HG02840 (cell line): ENCODE measurements at regions not wholly inside any gene's neighbourhood (a gene's known extent, or its start where the extent isn't known, plus 50 kb on each side); places are given as distances from the start of the nearest gene placed in this dataset.

Experiments used
- ATAC-seq: cut with Tn5 transposase; IDR thresholded peaks from one replicate; pipeline ENCODE4 v1.9.1; 2021; ENCODE audit warnings: mild to moderate bottlenecking, moderate library complexity, moderate number of reproducible peaks; ENCODE audit not compliant: unreplicated experiment, low FRiP score

DNA sequence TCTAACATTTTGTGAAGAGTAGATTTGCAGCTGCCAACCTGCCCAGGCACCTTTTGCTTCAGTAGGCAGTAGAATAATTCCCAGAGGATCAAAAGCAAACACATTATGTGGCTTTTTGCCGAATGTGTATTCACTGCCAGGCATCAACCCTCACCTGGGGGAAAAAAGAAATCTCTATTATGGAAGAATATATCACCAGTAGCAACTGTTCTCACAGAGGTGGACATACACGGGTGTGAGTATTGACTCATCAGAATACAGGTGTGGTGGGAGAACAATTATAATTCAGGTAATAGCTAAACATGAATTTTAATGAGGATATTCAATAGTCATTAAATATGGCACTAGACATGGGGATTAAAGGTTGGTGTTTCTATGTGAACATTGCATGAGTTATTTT lies 910.7 kb downstream of the TFAP2A start:
- no peak for ATAC-seq

DNA sequence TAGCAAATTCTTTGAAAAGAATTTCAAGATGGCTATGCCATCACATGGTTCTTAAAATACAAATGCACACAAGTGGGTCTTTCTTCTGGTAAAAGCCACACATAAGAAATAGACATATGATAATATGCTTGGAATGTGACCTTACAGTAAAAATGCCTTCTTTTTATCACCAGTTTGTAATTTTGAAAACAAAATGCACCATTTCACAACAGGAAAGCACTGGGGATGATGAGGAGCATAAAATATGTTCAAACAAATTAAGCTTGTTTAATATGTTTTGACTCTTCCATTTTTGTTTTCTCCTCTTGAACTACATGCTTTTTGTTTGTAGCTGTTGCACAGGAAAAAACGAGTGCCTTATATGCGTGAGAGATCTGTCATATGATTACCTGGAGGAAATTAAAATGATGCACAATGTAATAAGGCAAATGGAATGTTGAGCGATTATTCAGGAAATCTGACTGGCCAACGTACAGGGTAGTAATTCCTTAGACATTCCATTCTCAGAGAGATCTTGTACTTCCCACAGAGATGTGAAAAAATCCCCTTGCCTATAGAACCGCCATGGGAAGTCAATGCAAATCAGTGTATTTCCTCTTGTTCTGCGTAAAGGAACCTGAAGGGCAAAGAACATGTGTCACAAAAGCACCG lies 911.6 kb downstream of the TFAP2A start:
- no peak for ATAC-seq

GRCh38 chr6:9499709-9500108 lies 915.2 kb downstream of the TFAP2A start:
- no peak for ATAC-seq

GRCh38 chr6:9496837-9497236 lies 918.0 kb downstream of the TFAP2A start:
- no peak for ATAC-seq

DNA sequence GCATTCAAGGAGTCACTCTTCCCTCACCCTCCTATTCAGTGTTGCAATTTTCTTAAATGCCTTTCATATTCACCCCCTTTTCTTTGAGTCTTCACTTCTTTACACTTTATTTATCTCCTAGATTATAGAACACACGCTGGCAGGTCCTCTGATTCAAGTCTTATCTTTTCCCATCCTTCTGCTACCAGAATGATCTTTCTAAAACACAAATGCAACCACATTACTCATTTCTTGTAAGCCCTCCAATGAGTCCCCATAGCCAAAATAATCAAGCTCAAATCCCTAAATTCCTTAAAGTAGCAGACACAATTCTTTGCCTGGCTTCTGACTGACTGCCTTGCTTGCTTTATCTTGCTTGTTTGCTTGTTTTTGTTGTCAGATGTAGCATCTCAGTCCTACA lies 920.0 kb downstream of the TFAP2A start:
- ATAC-seq = no peak

GRCh38 chr6:9492790-9493189 lies 922.1 kb downstream of the TFAP2A start:
- ATAC-seq = no peak

GRCh38 chr6:9487128-9487527 lies 927.7 kb downstream of the TFAP2A start:
- no peak for ATAC-seq

DNA sequence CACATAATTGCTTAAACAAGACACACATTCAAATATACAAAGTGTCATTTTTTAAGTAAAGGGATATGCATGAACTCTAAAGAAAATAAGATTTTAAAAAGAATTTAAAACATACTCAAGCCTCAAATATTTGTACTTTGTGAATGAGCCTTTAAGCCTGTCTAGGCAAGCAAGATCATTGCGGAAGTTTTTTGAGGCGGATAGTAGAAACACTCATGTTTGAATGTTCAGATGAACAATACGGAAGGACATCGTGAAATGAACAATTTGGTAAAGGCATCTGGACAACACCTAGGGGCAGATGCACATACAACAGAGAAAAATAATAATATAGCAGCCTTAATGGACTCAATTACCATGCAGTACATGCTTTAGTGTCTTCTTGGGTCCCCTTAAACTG lies 928.9 kb downstream of the TFAP2A start:
- no peak for ATAC-seq

GRCh38 chr6:9484686-9485085 lies 930.2 kb downstream of the TFAP2A start:
- no peak for ATAC-seq

GRCh38 chr6:9484091-9484490 lies 930.8 kb downstream of the TFAP2A start:
- ATAC-seq = no peak

DNA sequence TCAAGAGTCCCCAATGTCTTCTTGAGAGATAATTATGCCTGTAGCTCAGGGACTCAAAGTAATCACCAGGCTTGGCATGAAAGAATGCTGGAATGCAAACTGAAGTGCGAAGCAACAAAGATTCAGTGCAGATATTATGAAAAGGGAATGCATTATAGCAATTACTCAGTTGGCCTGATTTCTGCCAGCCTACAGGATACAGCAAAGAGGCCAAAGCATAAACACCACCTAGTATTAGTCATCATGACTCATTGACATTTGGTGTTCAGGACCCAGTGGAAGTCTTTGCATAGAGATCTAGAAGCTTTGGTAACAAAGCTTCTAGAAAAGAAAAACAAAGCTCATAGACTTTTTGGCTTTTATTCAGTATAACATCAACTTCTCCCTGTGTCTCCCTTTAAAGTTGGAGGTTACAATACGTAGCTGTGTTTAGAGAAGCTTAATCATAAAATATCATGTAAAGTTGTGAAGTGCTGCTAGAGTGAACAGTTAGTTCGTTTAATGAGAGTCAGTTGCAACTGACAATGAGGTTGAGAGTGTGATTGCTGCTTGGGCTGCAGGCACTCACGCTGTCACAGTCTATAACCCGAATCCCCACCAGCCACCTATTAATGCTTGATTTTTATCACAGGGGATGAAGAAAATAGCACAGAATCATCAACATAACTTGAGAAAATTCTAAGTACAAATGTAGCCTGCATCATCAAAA lies 932.7 kb downstream of the TFAP2A start:
- no peak for ATAC-seq

- ATAC-seq = no peak
Measured at GRCh38 chr6:9481292-9482029, 933.4 kb downstream of the TFAP2A start.

GRCh38 chr6:9468277-9468676 lies 946.6 kb downstream of the TFAP2A start:
- ATAC-seq = no peak

- ATAC-seq = no peak
Measured at GRCh38 chr6:9467741-9468140, 947.1 kb downstream of the TFAP2A start.

DNA sequence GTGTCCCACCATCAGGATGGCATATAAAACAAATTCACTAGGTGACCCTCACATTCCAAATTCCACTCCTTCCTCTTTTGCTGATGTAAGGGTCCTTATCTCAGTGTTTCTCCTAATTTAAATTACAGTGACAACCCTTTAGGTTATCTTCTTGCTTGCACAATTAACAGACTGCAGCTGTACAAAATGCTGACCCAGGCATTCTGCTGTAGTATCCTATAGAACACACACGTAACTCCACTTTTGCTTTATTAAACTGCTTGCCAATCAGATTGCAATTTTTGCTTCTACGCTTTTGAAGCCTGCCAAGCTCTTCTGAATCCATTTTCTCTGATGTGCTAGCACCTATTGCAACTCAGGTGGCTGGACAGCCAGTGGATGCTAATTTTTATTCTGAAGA lies 950.3 kb downstream of the TFAP2A start:
- ATAC-seq = no peak

DNA sequence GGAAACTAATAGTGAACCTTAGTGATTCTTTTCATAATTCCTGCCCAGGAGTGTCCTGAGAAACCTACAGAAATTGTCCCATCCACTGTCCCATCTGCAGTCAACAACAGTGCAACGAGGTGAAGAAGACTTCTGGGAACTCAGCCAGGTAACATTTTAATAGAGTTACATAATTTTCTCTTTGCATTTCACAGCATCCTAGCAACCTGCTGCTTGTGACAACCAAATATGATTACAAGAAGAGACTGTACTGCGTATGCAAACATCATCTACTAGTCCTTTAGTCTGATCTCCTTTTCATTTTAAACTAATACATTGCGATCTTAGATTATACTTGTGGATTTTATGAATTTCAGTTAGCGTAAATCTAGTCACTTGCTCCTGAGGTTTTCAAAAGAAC lies 951.6 kb downstream of the TFAP2A start:
- ATAC-seq = no peak

- ATAC-seq = no peak
Measured at GRCh38 chr6:9461188-9461587, 953.7 kb downstream of the TFAP2A start.

- ATAC-seq = no peak
Measured at GRCh38 chr6:9458424-9458823, 956.5 kb downstream of the TFAP2A start.

GRCh38 chr6:9455864-9456658 lies 958.8 kb downstream of the TFAP2A start:
- no peak for ATAC-seq

DNA sequence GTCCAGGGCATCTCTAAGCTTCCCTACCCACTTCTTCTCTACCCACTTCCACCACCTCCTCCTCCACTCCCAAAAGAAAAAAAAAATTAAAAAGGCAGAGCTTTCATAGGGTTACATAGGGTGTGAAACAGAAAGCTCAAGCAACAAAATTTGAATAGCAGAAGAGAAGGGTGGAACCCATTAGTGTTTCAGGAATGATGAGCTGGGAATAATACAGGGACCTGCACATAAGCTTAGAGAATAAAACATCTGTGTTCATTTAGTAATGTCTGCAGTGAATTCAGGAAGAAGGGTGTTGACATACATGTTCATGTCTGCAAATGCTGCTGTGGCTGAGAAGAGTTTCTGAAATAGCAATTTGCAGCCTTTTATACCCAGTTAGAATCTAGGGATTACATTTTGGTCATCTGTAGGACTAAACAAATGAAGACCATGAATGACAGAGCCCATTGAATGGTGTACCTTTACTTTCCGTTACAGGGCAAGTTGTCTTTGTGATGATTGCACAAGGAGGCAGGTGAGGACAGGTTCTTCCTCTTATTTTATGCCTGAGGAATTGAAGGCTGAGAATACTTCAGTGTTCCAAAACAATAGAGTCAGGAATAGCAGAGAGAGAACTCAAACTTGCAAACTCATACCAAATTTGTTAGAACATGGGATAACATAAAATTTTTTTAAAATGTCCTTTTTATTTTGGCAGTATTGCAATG lies 975.1 kb downstream of the TFAP2A start:
- no peak for ATAC-seq
